Duodenal mucosa (tissue), 2 donors: ENCODE measurements at regions not wholly inside any gene's neighbourhood (a gene's known extent, or its start where the extent isn't known, plus 50 kb on each side); places are given as distances from the start of the nearest gene placed in this dataset.

Experiments
- H3K27ac ChIP-seq: one replicate; pipeline ENCODE4 v1.7.0; 2013; ENCODE audit warnings: low read depth, low read length
- H3K27me3 ChIP-seq, 2 donors: one replicate each; pipeline ENCODE4 v1.7.0; 2013; ENCODE audit warnings: low read length in 2 of 2, control low read depth in 1 of 2; ENCODE audit not compliant: insufficient read depth in 2 of 2, control insufficient read depth in 1 of 2
- H3K36me3 ChIP-seq, 2 donors: one replicate each; pipeline ENCODE4 v1.7.0; 2013; ENCODE audit warnings: low read length in 2 of 2, control low read depth in 1 of 2; ENCODE audit not compliant: insufficient read depth in 2 of 2, control insufficient read depth in 1 of 2
- H3K4me1 ChIP-seq, 2 donors: one replicate each; pipeline ENCODE4 v1.7.0; 2013; ENCODE audit warnings: low read length in 2 of 2, control low read depth in 1 of 2; ENCODE audit not compliant: insufficient read depth in 2 of 2, control insufficient read depth in 1 of 2
- H3K4me3 ChIP-seq, 2 donors: one replicate each; pipeline ENCODE4 v1.7.0; 2013; ENCODE audit warnings: low read length in 2 of 2, low read depth in 1 of 2
- H3K9ac ChIP-seq, 2 donors: one replicate each; pipeline ENCODE4 v1.7.0; 2013; ENCODE audit warnings: low read length in 2 of 2, low read depth in 1 of 2
- H3K9me3 ChIP-seq, 2 donors: one replicate each; pipeline ENCODE4 v1.7.0; 2013; ENCODE audit warnings: low read length in 2 of 2, control low read depth in 1 of 2; ENCODE audit not compliant: control insufficient read depth in 1 of 2

GRCh38 chr5:123810253-123810652 lies 298.3 kb downstream of the CSNK1G3 start:
- Histone ChIP-seq H3K9me3 (no peaks in the 10 kb centered on the region), H3K4me1 (peaks cover 0 to 11% of the 10 kb centered on the region in 2 donors), H3K9ac (no peak overlapping the region), H3K4me3 (no peak overlapping the region), H3K27ac (no peak overlapping the region), H3K27me3 (no peaks in the 10 kb centered on the region), H3K36me3 (no peaks in the 10 kb centered on the region)

- H3K36me3 ChIP-seq: no peaks in the 10 kb centered on the region
- no peaks in the 10 kb centered on the region for H3K27me3 ChIP-seq
- H3K4me1 ChIP-seq: peaks cover 0 to 11% of the 10 kb centered on the region in 2 donors
- H3K27ac ChIP-seq: no peak overlapping the region
- no peaks in the 10 kb centered on the region for H3K9me3 ChIP-seq
- no peak overlapping the region for H3K9ac ChIP-seq
- no peak overlapping the region for H3K4me3 ChIP-seq
Observed at GRCh38 chr5:123809594-123810221, 297.7 kb downstream of the CSNK1G3 start.

DNA sequence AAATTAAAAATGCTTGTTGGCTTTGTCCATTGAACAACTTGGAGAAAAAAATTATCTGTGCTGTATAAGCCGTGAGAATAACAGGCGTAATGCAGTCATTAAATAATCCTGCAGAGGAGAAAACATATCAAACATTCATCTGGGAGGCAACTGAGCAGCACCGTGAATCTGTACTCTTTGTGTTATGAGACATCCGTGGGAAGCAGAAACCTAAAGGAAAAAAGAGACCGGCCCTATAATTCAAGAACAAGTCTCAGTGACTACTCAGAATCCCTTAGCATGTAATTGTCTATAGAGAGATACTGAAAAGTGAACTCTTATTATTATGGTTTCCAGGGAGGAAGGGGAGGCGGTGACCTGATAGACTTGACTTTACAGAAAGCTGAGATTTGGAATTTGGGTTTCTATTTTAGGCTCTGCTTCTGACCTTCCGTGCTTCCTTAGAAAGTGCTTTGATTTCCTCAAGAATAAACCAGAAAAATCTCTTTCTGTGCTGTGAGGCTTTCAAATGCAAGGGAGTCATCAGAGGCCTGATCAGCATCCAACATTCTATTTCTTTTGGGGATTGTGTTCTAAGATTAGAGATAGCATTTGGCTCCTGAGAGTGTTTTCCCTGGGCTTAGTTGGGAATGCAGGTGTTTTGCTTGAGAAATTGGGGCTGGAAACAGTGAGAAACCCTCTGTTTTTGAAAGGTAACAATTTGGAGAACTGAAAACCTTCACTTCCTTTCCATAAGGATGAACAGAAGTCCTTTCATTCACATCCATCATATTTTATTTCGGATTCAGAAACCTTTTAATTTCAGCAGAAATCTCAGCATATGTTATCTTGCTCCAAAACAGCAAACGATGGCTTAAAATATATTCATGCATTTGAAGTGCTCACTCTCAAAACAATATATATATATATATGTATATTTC lies 296.7 kb downstream of the CSNK1G3 start:
- H3K27ac ChIP-seq: no peak overlapping the region
- no peaks in the 10 kb centered on the region for H3K9me3 ChIP-seq
- H3K4me3 ChIP-seq: no peak overlapping the region
- no peak overlapping the region for H3K9ac ChIP-seq
- no peaks in the 10 kb centered on the region for H3K36me3 ChIP-seq
- no peaks in the 10 kb centered on the region for H3K27me3 ChIP-seq
- H3K4me1 ChIP-seq: peaks cover 0 to 11% of the 10 kb centered on the region in 2 donors

- H3K27me3 ChIP-seq: no peaks in the 10 kb centered on the region
- H3K36me3 ChIP-seq: no peaks in the 10 kb centered on the region
- H3K4me3 ChIP-seq: no peak overlapping the region
- no peak overlapping the region for H3K27ac ChIP-seq
- H3K4me1 ChIP-seq: peaks cover 0 to 11% of the 10 kb centered on the region in 2 donors
- H3K9me3 ChIP-seq: no peaks in the 10 kb centered on the region
- no peak overlapping the region for H3K9ac ChIP-seq
Observed at GRCh38 chr5:123807177-123807945, 295.4 kb downstream of the CSNK1G3 start.

DNA sequence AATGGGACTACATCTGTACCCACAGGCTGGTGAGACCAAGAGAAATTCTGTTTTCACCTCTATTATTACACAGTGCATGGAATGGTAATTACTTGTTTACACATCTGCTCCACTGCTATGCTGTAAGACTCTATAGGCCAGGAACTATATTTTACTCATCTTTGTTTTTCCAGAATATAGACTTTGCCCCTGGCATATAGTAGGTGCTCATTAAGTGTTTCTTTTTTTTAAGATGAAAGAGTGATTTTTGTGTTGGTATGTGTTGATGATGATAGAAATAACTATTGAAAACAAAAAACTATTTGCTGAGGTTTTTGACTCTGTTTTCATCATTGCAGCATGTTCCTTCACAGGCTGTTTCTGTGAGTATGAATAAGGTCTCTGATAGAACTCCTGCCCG lies 294.7 kb downstream of the CSNK1G3 start:
- no peaks in the 10 kb centered on the region for H3K27me3 ChIP-seq
- no peak overlapping the region for H3K4me3 ChIP-seq
- peaks cover 0 to 11% of the 10 kb centered on the region in 2 donors for H3K4me1 ChIP-seq
- no peaks in the 10 kb centered on the region for H3K9me3 ChIP-seq
- H3K27ac ChIP-seq: no peak overlapping the region
- H3K9ac ChIP-seq: no peak overlapping the region
- H3K36me3 ChIP-seq: no peaks in the 10 kb centered on the region

GRCh38 chr5:123805300-123805699 lies 293.3 kb downstream of the CSNK1G3 start:
- Histone ChIP-seq H3K27ac (no peak overlapping the region), H3K9ac (no peak overlapping the region)

GRCh38 chr5:123803359-123803758 lies 291.4 kb downstream of the CSNK1G3 start:
- Histone ChIP-seq H3K9me3 (no peaks in the 10 kb centered on the region), H3K4me1 (no peaks in the 10 kb centered on the region), H3K9ac (no peak overlapping the region), H3K4me3 (no peak overlapping the region), H3K27me3 (no peaks in the 10 kb centered on the region), H3K27ac (no peak overlapping the region), H3K36me3 (no peaks in the 10 kb centered on the region)

More at GRCh38 chr5:123805300-123805699, 293.3 kb downstream of the CSNK1G3 start:
- Histone ChIP-seq H3K4me3 (no peak overlapping the region), H3K9me3 (no peaks in the 10 kb centered on the region), H3K27me3 (no peaks in the 10 kb centered on the region), H3K4me1 (peaks cover 0 to 3% of the 10 kb centered on the region in 2 donors), H3K36me3 (no peaks in the 10 kb centered on the region)

- H3K27me3 ChIP-seq: no peaks in the 10 kb centered on the region
- H3K4me3 ChIP-seq: no peak overlapping the region
- no peak overlapping the region for H3K27ac ChIP-seq
- H3K4me1 ChIP-seq: no peaks in the 10 kb centered on the region
- no peak overlapping the region for H3K9ac ChIP-seq
- H3K9me3 ChIP-seq: no peaks in the 10 kb centered on the region
- H3K36me3 ChIP-seq: no peaks in the 10 kb centered on the region
Observed at GRCh38 chr5:123802298-123802951, 290.4 kb downstream of the CSNK1G3 start.

DNA sequence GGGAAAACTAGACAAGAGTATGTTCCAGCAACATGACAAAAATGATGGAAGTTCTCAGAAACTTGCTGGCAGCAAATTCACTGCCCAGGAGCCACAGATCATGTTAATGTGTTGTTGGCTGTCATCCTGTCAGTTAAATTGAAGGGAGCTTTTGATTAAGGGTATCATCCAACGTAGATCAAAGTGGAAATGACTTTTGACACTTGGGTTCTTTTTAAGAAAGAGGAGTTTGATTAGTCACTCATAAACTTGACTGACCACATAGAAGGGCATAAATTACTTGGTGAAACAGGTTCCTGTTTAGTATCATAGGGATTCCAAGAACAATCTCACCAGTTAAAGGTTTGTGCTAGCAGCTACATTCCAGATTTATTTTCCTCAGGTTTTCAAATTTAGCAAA lies 288.7 kb downstream of the CSNK1G3 start:
- H3K27ac ChIP-seq: no peak overlapping the region
- H3K36me3 ChIP-seq: no peaks in the 10 kb centered on the region
- H3K4me1 ChIP-seq: no peaks in the 10 kb centered on the region
- no peak overlapping the region for H3K4me3 ChIP-seq
- no peaks in the 10 kb centered on the region for H3K9me3 ChIP-seq
- no peak overlapping the region for H3K9ac ChIP-seq
- no peaks in the 10 kb centered on the region for H3K27me3 ChIP-seq
